Cardiac septum (tissue), 1 donor: ENCODE measurements at regions not wholly inside any gene's neighbourhood (a gene's known extent, or its start where the extent isn't known, plus 50 kb on each side); places are given as distances from the start of the nearest gene placed in this dataset.

Source experiments
- DNase-seq: peaks from one replicate; pipeline ENCODE4 v3.0.0-alpha.2; 2020; ENCODE audit warnings: low spot score
- intact Hi-C: fragments of 100-400 bp; cut with DNase I; formaldehyde crosslinking; loops from one replicate; pipeline ENCODE4 v1.14.0; 2022
- donor health status: DM: no; HTN: no; CAD: no.

GRCh38 chr15:39393575-39394335 lies 187.1 kb upstream of the THBS1 start:
- no peak for DNase-seq
- intact Hi-C loops: no loop called here

- intact Hi-C loops: no loop called here
- DNase-seq: no peak
Observed at GRCh38 chr15:39394496-39394895, 186.4 kb upstream of the THBS1 start.

DNA sequence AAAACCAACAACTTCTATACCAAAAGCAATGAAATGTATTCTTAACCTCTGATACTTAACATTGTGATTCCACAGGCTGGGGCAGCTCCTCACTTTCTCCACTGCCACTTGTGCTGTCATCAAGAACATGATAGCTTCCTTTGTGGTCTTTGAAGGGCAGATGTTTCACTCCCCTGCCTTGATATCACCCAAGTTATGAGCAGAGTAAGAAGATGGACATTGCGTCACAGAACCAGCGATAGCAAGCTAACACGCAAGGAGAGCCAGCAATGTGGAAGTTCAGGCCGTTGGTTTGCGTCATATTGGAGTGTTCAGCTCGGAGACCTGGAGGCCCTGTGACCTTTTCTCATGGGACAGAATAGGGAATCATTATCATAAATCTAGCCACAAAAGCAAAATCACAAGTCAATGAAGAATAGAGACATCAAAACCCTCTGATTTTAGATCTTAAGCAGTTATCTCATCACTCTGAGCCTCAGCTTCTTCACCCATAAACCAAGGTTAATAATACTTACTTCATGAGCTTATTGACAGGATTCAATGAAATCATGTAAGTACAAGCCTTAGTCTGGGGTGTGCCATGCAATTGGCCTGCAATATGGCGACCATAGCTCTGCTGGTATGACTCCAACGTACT lies 183.8 kb upstream of the THBS1 start:
- no peak for DNase-seq
- intact Hi-C loops: no loop called here

GRCh38 chr15:39397883-39398282 lies 183.0 kb upstream of the THBS1 start:
- intact Hi-C loops: no loop called here
- DNase-seq: no peak

DNA sequence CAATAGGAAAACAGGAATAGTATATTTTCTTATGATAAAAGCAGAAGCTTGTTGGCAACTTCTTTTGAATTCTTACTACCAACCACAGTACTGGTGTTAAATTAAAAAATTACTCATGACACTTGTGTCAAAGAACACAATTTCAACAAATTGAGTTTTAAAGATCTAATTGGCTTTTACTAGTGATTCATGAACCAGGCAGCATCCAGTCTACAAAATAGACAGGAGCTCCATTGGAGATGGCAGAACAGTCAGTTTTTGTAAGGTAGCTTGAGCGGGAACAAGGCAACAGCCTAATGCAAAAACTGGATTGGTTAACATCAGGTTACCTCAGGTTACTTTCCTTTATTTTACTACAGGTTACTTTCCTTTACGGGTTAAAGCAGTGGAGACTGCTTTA lies 181.3 kb upstream of the THBS1 start:
- no peak for DNase-seq
- intact Hi-C loops: no loop called here

GRCh38 chr15:39400002-39400401 lies 180.9 kb upstream of the THBS1 start:
- DNase-seq: no peak
- intact Hi-C loops: no loop called here

- intact Hi-C loops: no loop called here
Observed at GRCh38 chr15:39400821-39401550, 179.9 kb upstream of the THBS1 start.

GRCh38 chr15:39403640-39404117 lies 177.2 kb upstream of the THBS1 start:
- no peak for DNase-seq
- intact Hi-C loops: no loop called here

More at GRCh38 chr15:39400821-39401550, 179.9 kb upstream of the THBS1 start:
- no peak for DNase-seq

DNA sequence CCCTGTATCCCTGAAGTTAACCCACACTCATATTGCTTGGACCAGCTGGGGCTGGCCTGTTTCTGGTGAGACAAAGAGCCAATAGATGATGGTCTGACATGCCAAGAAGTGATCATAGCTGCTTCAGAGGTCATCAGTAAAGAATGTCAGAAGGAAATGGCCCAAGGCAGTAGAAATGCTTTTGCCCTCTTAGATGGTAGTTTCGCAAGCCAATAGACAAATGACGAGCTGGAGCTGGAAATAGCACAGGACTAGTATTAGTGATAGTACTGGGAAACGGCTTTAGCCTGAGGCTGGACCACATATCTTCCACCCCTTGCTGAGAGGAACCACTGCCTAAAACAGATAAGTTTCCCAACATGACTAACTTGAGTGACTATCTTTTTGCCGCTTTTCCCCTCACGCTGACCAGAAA lies 176.1 kb upstream of the THBS1 start:
- no peak for DNase-seq

DNA sequence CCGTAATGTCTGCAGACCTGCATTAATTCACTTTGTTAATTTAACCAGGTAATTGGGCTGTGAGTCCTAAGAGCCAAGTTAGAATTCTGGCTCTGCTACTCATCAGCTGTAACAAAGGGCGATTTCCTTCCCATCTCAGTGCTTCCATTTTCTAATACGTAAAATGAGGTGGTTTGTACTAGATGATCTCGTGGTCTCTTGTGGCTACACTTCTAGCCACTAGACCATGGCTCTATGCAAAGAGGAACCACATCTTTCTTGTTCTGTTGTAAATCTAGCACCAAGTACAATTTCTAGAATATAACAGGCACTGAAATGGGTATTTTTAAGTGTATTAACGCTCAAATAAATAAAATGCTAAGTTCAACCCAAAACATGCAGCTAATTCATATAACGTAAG lies 174.4 kb upstream of the THBS1 start:
- DNase-seq: no peak
- intact Hi-C loops: no loop called here

More for the DNA sequence above, 176.1 kb upstream of the THBS1 start:
- intact Hi-C loops: no loop called here

DNA sequence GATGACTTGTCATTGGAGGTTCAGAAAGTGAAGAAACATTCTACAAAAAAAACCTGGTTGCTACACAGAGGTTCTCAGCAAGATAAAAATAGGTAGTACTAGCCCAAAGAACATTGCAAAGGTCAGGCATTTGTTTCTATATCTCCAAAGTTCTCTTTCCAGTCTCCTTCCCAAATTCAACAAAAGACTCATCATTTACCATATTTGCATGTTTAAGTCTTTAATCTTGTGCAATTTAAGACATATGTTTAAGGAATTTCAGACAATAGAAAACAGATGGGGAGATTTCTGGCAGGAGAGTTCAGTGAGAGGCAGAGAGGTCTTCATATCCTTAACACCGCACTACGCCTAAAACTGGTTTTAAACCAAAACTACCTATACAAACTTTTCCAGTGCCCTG lies 173.8 kb upstream of the THBS1 start:
- intact Hi-C loops: no loop called here
- no peak for DNase-seq

DNA sequence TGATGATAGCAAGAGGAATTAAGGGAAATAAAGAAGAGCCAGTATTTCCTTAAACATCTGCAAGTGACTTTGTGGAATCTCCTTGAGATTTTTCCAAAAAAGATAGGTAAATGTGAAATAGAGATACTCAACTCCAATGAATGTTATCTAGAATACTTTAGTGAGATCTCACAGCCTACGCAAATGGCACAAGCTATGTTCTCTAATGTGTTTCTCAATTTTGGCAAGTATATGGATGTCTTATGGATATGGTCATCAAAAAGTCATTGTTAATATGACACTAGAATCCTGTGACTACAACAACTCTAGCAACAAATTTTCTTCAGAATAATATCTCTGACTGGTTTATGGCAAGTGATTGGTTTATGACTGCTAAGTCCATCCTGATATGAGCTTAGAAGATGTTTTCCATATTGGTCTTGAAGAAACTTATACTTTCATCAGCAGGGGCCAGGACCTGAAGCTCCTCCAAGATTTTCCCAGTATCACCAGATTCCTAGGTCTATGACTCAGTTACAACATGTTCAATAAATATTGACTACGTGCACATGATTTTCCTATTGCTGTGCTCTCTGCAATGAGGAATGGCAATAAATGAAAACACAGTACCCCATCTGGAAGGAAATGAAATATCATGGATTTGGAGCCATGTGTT lies 170.9 kb upstream of the THBS1 start:
- no peak for DNase-seq
- intact Hi-C loops: no loop called here

GRCh38 chr15:39411102-39411989 lies 169.5 kb upstream of the THBS1 start:
- DNase-seq: no peak
- intact Hi-C loops: no loop called here

- DNase-seq: no peak
- intact Hi-C loops: no loop called here
Observed at GRCh38 chr15:39413558-39413957, 167.3 kb upstream of the THBS1 start.

DNA sequence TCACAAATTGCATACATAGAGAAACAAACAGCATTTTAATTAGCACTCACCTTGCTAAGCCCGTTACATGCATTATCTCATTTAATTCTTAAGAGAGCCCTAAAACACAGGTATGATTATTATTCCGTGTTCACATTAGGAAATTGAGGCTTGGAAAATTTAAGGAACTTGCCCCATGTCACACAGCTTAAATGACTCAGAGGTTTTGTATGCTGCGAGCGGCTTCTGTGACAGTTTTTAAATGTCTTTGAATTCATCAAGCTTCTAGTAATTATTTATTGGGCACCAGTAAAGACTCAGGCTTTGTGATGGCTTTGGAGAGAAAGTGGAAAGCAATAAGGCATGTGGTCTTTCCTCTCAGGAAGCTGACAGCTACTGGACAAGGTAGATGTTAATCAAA lies 166.7 kb upstream of the THBS1 start:
- no peak for DNase-seq
- intact Hi-C loops: no loop called here

- DNase-seq: no peak
- intact Hi-C loops: no loop called here
Observed at GRCh38 chr15:39415634-39416033, 165.2 kb upstream of the THBS1 start.

GRCh38 chr15:39416258-39416657 lies 164.6 kb upstream of the THBS1 start:
- intact Hi-C loops: no loop called here

GRCh38 chr15:39417366-39418134 lies 163.3 kb upstream of the THBS1 start:
- intact Hi-C loops: no loop called here
- no peak for DNase-seq

More at GRCh38 chr15:39416258-39416657, 164.6 kb upstream of the THBS1 start:
- DNase-seq: no peak
